ENCODE measurements at regions not wholly inside any gene's neighbourhood (a gene's known extent, or its start where the extent isn't known, plus 50 kb on each side); places are given as distances from the start of the nearest gene placed in this dataset.
"Not testable (repeated sequence)": the region's sequence is repeated elsewhere in the genome, so short reads cannot be mapped to it uniquely, and the experiment has no call there.

DNA sequence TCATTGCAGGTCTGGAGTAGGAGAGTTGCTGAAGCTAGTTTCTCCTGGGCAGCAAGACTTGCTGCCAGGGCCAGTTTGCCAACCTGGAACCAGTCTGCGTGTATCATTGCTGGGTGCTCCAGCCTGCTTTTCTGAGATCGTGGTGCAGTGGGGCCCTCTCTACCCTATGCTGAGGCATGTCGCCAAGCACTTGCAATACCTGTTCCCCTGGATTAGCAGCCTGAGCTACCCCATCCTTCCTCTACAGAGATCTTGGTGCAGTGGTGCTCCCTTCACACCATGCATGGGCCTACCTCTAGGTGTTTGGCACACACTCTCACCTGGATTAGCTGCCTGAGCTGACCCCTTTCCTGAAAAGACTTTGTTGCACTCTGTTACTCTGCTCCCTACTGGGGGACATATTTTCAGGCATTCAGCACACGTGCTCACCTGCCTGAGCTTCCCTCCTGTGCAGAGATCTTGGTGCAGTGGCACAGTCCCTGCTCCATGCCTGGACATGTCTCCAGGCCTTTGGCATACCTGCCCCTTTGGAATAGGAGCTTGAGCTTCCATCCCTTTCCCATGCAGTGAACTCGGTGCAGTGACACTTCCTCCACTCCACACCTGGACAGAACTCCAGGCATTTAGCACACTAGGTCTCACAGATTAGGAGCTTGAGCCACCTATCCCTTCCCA is 133.7 kb upstream of the CXCL13 start:
- no peak for DNase-seq

DNA sequence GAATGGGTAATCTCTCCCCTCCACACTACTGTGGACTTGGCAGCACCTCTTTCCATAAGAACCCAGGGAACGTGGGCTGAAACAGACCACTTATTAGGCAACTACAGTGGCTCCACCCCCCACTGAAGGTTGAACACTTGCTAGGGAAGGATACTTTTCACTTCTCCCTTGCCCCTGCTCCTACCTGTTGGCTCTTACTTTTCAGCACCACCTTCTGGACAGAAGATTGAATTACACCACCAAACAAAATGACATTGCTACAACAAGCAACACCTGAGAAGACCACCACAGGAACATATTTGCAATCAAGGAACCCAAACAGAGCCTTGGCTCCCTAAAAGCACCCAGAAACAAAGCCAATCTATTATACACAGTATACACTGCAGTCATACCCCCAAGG is 132.1 kb upstream of the CXCL13 start:
- DNase-seq: peak; percentile 9
- in situ Hi-C loops (cut with HindIII; ENCODE audit: low pct_ligation_motif_present, low pct_unique_long_range_greater_than_20kb, low sequenced_read_pairs): no loop called here

More for the DNA sequence above, 133.7 kb upstream of the CXCL13 start:
- in situ Hi-C loops (cut with HindIII; ENCODE audit: low pct_ligation_motif_present, low pct_unique_long_range_greater_than_20kb, low sequenced_read_pairs): no loop called here

DNA sequence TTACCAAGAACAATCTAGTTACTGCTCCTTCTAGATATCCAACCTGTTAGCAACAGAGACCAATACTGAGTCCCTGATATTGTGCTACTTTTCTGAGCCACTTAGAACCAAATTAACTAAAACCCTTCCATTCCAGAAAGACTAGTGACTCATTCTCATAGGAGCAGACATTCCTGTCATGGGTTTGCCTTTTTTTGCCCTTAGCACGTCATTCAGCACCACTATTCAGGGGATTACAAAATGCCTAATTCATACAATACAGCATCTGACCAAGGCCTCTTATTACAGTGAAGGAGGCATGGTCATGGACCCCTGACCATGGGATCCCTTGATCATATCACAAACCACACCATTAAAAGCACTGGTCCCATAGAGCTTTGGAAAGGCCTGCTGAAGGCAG is 123.8 kb upstream of the CXCL13 start:
- in situ Hi-C loops (cut with HindIII; ENCODE audit: low pct_ligation_motif_present, low pct_unique_long_range_greater_than_20kb, low sequenced_read_pairs): no loop called here
- DNase-seq: no peak

DNA sequence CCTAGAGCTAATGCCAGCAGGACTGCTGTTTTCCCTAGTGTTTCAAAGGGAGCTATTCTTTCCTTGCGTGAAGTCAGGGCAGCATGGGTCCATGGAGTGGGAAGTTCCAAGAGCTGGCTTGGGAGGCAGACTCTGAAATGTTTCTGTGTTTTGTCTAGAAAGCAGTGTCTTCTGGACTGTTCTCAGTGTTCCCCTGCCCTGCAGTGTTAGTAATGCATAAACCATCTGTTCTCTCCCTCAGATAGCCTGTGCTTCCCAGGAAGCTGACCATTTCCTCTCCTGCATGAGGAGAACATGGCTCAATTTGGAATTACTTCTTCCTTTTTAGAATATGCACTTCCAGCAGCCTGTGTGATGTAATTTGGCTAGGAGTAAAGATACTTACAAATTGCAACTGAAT is 116.7 kb upstream of the CXCL13 start:
- in situ Hi-C loops (cut with HindIII; ENCODE audit: low pct_ligation_motif_present, low pct_unique_long_range_greater_than_20kb, low sequenced_read_pairs): no loop called here
- no peak for DNase-seq

DNA sequence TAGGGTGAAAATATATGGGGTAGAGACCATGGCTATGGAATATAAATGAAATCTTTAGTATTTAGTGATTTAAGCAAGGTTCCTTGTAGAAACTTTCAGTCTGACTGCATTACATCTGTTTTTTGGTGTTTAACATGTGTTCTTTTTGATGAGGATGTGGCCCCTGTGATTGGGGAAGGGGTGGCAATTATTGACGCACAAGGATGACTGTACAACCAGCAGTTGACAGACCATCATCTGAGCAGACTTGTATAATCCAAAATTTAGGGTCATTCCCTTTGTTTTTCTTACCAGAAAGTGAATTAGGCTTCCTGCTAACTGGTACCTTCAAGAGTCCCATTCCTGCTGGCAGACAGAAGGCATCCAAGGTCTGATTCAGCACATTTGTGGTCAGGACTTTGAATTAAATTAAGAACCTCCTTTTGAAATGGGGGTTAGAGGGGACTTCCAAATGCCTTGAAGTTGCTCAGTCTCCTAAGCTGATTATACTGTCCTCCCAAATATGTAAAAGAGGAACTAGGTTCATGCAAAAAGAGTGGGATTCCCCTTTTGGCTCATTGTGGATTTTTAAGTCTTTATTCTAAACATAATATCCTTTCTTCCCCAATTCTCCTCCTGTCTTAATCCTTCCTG is 112.4 kb upstream of the CXCL13 start:
- in situ Hi-C loops (cut with HindIII; ENCODE audit: low pct_ligation_motif_present, low pct_unique_long_range_greater_than_20kb, low sequenced_read_pairs): no loop called here
- DNase-seq: no peak

DNA sequence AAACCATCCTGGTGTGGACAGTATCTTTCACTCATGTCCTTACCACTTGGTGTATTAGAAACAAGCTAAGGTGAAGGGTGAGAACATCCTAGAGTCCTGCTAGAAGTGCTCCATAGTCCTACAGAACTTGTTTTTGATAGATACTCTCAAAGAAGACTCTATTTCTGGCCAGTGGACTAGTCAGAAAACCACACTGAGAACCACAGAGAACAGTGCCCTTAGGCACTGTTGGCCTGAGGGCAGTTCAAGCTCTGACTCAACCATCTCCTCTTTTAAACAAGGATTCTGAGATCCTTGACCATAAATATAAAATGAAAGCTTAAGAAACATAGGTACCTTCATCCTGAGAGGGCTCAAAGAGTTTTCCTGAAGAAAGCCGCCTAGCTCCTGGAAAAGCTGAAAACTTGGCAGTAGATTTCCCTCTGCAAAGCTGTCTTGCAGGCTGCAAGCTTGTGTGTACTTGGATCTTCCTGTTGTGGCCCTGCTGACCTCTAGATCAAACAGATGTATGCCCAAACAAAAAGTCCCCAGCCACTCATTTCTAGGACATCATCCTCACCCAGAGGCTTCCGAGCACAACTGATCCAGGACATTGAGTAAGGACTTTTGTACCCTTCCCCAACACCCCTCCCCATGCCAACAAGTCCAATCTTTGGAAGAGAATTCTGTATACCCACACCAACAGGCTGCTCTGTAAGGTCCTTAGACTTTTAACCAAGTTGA is 111.6 kb upstream of the CXCL13 start:
- no peak for DNase-seq
- in situ Hi-C loops (cut with HindIII; ENCODE audit: low pct_ligation_motif_present, low pct_unique_long_range_greater_than_20kb, low sequenced_read_pairs): no loop called here

DNA sequence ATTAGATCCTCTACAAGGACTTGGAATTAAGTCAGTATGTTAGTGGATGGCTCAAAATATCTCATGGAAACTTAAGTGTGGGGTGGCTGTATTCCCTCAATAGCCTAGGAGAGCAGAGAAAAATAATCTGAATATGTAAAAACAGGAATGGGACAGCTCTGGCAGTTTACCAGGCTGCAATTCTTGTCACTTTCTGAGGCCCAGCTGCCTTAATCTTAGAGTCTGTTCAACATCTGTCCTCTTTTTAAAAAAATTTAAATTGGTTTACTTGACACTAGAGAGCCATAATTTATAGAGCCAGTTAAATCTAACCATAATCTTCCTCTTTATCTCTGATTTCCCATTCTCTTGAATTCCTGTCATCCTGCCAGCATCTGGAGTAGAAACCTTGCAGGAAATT is 109.2 kb upstream of the CXCL13 start:
- in situ Hi-C loops (cut with HindIII; ENCODE audit: low pct_ligation_motif_present, low pct_unique_long_range_greater_than_20kb, low sequenced_read_pairs): no loop called here
- DNase-seq: no peak

DNA sequence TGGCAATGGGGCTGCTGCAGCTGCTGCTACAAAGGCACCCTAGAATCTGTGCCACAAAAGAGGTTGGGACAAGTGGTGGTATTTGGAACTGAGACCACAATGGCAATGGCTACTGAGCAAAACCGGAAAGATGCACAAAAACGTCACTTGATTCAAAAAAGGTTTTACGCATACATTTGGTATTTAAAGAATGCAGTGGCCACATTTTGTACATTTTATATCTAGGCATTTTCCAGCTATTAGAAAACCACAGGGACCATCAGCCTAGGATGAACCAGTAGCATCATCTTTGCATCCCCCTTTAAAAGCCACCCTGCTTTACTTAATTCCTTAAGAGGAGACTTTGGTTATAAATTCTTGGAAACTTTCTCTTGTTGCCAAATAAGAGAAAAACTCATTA is 104.8 kb upstream of the CXCL13 start:
- DNase-seq: no peak
- in situ Hi-C loops (cut with HindIII; ENCODE audit: low pct_ligation_motif_present, low pct_unique_long_range_greater_than_20kb, low sequenced_read_pairs): no loop called here

DNA sequence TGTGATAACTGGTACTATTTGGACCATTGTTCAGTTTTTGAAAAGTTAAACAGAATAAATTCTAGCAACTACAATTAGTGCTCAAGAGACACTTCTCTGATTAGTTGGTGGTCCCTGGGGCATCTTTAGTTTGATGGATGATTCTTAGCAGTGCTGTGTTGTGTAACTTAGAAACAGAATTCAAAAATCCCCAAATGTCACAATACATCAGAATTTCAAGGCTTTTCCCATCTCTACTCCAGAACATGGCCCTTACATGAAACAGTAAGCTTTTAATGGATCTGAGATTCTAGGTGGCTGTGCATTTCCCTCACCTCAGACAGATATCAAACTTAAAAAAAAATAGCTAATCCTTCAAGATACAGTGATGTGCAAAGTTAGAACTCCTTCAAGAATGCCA is 104.4 kb upstream of the CXCL13 start:
- DNase-seq: no peak
- in situ Hi-C loops (cut with HindIII; ENCODE audit: low pct_ligation_motif_present, low pct_unique_long_range_greater_than_20kb, low sequenced_read_pairs): no loop called here

DNA sequence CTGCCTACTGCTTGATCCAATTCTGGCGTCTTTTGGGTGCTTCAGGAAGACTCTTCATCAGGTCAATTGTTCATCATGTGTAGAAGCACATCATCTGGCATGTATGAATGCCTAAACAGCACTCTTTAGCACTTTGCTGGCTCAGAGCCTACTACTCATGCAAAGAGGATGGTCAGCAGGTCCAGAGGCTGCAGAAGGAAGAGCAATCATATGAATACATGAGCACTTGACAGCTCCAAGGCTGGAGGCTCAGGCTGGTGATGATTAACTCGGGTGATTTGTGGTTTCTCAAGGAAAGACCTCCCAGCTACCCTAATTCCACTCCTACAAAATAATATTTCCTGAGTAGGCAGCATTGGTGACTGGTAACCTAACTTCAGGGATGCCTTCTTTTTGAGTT is 103.8 kb upstream of the CXCL13 start:
- in situ Hi-C loops (cut with HindIII; ENCODE audit: low pct_ligation_motif_present, low pct_unique_long_range_greater_than_20kb, low sequenced_read_pairs): no loop called here
- peak; percentile 31 for DNase-seq

DNA sequence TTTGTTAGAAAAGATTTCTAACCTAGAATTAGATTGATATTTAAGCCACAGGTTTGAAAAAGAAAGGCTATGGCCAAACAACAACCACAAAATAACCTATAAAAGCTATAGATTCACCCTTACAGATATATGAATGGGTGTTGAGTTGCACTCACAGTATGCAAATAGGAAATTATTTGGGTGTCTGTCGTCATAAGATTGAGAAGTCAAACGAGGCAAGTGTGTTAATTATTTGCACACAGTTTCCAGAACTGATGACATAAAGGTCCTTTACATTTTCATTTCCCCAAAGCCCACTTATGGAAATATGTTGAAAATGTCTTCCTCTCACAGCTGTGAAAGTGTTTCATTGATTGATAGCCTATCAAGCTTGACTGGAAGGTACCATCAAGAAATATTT is 101.2 kb upstream of the CXCL13 start:
- DNase-seq: no peak

DNA sequence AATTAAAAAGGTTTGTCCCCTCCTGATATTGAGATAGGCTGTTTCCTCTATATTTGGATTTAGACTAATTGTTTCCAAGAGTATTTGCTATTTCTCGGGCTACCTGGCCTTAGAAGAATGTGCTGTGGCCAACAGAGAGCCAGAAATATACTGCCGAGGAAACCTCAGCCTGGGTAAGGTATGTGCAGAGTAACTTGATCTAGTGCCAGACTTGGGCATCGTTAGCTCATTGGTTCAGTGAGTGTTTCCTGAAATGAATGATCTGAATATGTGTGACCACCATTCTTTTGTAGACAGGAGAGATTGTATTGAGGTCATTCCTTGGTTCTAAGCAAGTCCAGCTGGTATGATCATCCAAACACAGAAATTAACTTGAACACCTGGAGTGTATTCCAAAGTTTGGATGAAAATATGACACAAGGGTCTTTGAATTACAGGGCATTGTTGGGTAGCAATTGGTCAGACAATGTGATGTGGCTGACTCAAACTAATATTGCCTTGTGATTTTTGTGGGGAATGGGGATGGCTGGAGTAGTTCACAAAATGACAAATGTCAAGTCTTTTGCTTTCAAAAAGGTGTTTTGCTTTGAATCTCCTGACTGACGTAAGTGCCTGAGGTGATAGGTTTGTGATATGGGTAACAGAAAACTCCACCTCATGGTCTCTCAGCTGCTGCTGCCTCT is 100.2 kb upstream of the CXCL13 start:
- DNase-seq: no peak
- in situ Hi-C loops (cut with HindIII; ENCODE audit: low pct_ligation_motif_present, low pct_unique_long_range_greater_than_20kb, low sequenced_read_pairs): no loop called here

More for the DNA sequence above, 101.2 kb upstream of the CXCL13 start:
- in situ Hi-C loops (cut with HindIII; ENCODE audit: low pct_ligation_motif_present, low pct_unique_long_range_greater_than_20kb, low sequenced_read_pairs): no loop called here

DNA sequence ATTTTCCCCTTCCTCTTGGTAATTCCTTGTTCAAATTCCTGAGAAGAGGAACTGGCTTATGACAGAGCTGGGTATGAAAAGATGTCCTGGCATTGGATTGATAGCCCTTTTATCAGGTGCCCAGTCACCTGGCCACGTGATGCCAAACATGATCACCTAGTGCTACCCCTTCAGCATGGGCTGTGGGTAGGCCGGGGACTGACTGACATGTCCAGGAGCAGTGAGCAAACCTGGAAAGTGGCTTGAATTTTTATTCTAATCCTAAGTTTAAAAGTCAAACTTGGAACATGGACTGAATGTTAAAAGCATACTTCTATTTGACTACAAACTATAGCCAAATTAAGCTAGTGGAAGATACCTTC is 99.7 kb upstream of the CXCL13 start:
- no peak for DNase-seq
- in situ Hi-C loops (cut with HindIII; ENCODE audit: low pct_ligation_motif_present, low pct_unique_long_range_greater_than_20kb, low sequenced_read_pairs): no loop called here

DNA sequence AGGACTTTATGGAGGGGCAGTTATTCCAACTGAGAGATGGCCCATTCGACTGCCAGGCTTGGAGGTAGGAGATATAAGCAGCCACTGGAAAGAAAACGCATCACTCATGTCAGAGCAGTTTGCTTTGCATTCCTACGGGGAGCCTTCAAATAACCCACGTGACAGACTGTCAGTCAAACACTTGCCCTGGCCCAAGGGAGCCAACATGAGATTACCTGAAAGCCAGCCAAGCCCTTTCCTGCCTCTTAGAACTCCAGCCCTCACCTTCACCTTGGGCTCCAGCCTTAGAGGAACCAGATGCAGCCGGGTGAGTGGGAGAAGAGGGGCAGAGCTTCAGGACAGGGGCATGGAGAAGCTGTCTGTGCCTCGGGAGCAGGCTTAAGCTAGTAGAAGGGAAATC is 95.3 kb upstream of the CXCL13 start:
- no peak for DNase-seq
- in situ Hi-C loops (cut with HindIII; ENCODE audit: low pct_ligation_motif_present, low pct_unique_long_range_greater_than_20kb, low sequenced_read_pairs): no loop called here

DNA sequence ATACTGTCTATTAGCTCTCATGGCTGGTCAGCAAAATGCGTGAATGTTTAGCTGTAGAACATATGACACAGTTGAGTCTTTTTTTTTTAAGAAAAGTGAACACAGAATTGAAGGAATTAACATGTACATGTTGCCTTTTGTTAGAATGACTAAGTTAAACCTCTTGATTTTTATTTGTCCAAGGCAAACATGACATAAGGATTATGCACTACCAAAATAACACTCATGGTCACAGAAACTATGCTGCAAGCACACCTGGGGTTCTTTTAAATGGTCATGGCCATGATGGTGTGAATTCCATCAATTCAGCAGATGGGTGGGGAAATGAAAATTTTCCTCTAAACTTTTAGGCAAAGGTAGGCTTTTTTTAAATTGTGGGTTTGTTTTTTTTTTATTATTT is 80.1 kb upstream of the CXCL13 start:
- in situ Hi-C loops (cut with HindIII; ENCODE audit: low pct_ligation_motif_present, low pct_unique_long_range_greater_than_20kb, low sequenced_read_pairs): no loop called here

DNA sequence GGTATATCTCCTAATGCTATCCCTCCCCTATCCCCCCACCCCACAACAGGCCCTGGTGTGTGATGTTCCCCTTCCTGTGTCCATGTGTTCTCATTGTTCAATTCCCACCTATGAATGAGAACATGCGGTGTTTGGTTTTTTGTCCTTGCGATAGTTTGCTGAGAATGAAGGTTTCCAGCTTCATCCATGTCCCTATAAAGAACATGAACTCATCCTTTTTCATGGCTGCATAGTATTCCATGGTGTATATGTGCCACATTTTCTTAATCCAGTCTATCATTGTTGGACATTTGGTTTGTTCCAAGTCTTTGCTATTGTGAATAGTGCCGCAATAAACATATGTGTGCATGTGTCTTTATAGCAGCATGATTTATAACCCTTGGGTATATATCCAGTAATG is 77.7 kb upstream of the CXCL13 start:
- in situ Hi-C loops (cut with HindIII; ENCODE audit: low pct_ligation_motif_present, low pct_unique_long_range_greater_than_20kb, low sequenced_read_pairs): not testable (repeated sequence)

More for the DNA sequence above, 80.1 kb upstream of the CXCL13 start:
- DNase-seq: no peak

DNA sequence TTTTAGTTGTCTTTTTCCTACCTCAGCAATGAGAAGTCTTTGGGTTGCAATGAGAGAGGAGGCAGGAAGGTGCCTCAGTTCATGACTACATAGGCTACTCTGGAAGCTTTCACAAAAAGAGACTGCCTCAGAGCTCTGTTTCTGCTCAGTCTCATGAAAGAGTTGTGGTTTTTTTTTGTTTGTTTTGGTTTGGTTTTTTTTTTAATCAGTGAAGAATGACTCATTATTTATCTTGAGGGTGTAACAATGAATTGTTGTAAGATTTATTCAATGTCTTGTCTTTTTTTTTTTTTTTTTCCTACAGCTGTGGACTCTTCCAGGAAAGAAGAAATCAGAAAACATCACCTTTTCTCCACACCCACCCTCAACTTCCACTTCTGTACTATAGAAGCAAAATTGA is 67.5 kb upstream of the CXCL13 start:
- no peak for DNase-seq

More for the DNA sequence above, 77.7 kb upstream of the CXCL13 start:
- not testable (repeated sequence) for DNase-seq

DNA sequence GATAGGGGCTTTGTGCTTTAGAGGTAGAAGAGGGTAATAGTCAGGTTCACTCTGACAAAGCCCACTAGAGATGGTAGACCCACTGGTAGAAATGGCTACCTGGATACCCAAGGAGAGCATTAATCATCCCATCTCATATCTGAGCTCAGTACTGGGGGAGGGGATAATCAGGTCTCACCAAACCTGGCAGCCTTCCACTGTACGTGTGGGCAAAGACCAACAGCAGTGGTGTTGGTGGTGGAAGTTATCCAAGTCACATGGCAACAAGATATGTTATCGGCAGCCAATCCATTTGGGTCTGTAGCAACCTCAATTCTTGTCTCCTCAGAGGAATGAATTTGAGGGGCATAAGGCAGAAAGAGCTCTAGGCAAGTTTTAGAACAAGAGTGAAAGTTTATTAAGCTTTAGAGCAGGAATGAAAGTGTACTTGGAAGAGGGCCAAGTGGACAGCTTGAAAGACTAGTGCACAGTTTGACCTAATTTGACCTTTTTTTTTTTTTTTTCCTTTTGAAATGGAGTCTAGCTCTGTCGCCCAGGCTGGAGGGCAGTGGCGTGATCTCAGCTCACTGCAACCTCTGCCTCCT is 67.0 kb upstream of the CXCL13 start:
- in situ Hi-C loops (cut with HindIII; ENCODE audit: low pct_ligation_motif_present, low pct_unique_long_range_greater_than_20kb, low sequenced_read_pairs): no loop called here

More for the DNA sequence above, 67.5 kb upstream of the CXCL13 start:
- in situ Hi-C loops (cut with HindIII; ENCODE audit: low pct_ligation_motif_present, low pct_unique_long_range_greater_than_20kb, low sequenced_read_pairs): no loop called here

More for the DNA sequence above, 67.0 kb upstream of the CXCL13 start:
- DNase-seq: no peak
